Activated T-cell treated with anti-CD3 and anti-CD28 coated beads for 24 hours (primary cell): ENCODE measurements at regions not wholly inside any gene's neighbourhood (a gene's known extent, or its start where the extent isn't known, plus 50 kb on each side); places are given as distances from the start of the nearest gene placed in this dataset.

Source experiments
- DNase-seq: peaks from one replicate; pipeline ENCODE4 v3.0.0-alpha.2; 2020; ENCODE audit warnings: low read depth

- no peak for DNase-seq
These were observed 182.5 kb upstream of the NR3C1 start for GRCh38 chr5:143585970-143586369.

GRCh38 chr5:143583409-143583808, 179.9 kb upstream of the NR3C1 start:
- no peak for DNase-seq

- DNase-seq = no peak
These were observed 179.4 kb upstream of the NR3C1 start for GRCh38 chr5:143582869-143583268.

- no peak for DNase-seq
These were observed 178.7 kb upstream of the NR3C1 start for GRCh38 chr5:143582176-143582575.

GRCh38 chr5:143581649-143582048, 178.2 kb upstream of the NR3C1 start:
- DNase-seq = no peak

GRCh38 chr5:143581147-143581546, 177.7 kb upstream of the NR3C1 start:
- no peak for DNase-seq

- no peak for DNase-seq
These were observed 173.4 kb upstream of the NR3C1 start for GRCh38 chr5:143576711-143577484.

GRCh38 chr5:143575286-143575685, 171.8 kb upstream of the NR3C1 start:
- no peak for DNase-seq

GRCh38 chr5:143574236-143574635, 170.8 kb upstream of the NR3C1 start:
- no peak for DNase-seq

- DNase-seq = no peak
These were observed 170.2 kb upstream of the NR3C1 start for GRCh38 chr5:143573568-143574170.

- DNase-seq = no peak
These were observed 169.2 kb upstream of the NR3C1 start for GRCh38 chr5:143572671-143573070.

GRCh38 chr5:143571642-143572624, 168.4 kb upstream of the NR3C1 start:
- no peak for DNase-seq

- DNase-seq = no peak
These were observed 167.5 kb upstream of the NR3C1 start for GRCh38 chr5:143570989-143571388.

- DNase-seq = no peak
These were observed 166.5 kb upstream of the NR3C1 start for GRCh38 chr5:143569722-143570567.

- no peak for DNase-seq
These were observed 165.8 kb upstream of the NR3C1 start for GRCh38 chr5:143569213-143569701.

- no peak for DNase-seq
These were observed 164.4 kb upstream of the NR3C1 start for GRCh38 chr5:143567583-143568504.

- no peak for DNase-seq
These were observed 162.7 kb upstream of the NR3C1 start for GRCh38 chr5:143566139-143566538.

GRCh38 chr5:143564417-143564816, 160.9 kb upstream of the NR3C1 start:
- DNase-seq = no peak

- no peak for DNase-seq
These were observed 159.4 kb upstream of the NR3C1 start for GRCh38 chr5:143562935-143563334.

- no peak for DNase-seq
These were observed 157.7 kb upstream of the NR3C1 start for GRCh38 chr5:143561219-143561618.
